Testis (tissue), 2 donors: ENCODE measurements at regions not wholly inside any gene's neighbourhood (a gene's known extent, or its start where the extent isn't known, plus 50 kb on each side); places are given as distances from the start of the nearest gene placed in this dataset.

Experiments
- DNase-seq: peaks from one replicate; pipeline ENCODE4 v3.0.0-alpha.2; 2019
- H3K27ac ChIP-seq, 2 donors: fragments of 200-600 bp; sonication (generic); one replicate each; pipeline ENCODE4 v1.5.1; 2019
- H3K27me3 ChIP-seq: fragments of 200-600 bp; sonication (generic); one replicate; pipeline ENCODE4 v1.5.1; 2019
- H3K36me3 ChIP-seq: fragments of 200-600 bp; sonication (generic); one replicate; pipeline ENCODE4 v1.5.1; 2017; ENCODE audit warnings: low read depth; ENCODE audit errors: missing control alignments
- H3K4me1 ChIP-seq: fragments of 200-600 bp; sonication (generic); one replicate; pipeline ENCODE4 v1.5.1; 2019
- H3K4me3 ChIP-seq, 2 donors: fragments of 200-600 bp; sonication (generic); one replicate each; pipeline ENCODE4 v1.5.1; 2017 to 2019
- H3K9me3 ChIP-seq: fragments of 200-600 bp; sonication (generic); one replicate; pipeline ENCODE4 v1.5.1; 2017
- POLR2A ChIP-seq: fragments of 450-650 bp; IDR thresholded peaks from one replicate; pipeline ENCODE4 v1.6.1; 2017; ENCODE audit warnings: antibody characterized with exemption, mild to moderate bottlenecking, moderate library complexity
- WGBS, 2 donors: methylation state at CpG; one replicate each; pipeline ENCODE4 v1.1.5; 2018; 5-methylcytosine and 5-hydroxymethylcytosine counted together
- intact Hi-C: fragments of 100-400 bp; cut with DNase I; formaldehyde crosslinking; loops from one replicate; pipeline ENCODE4 v1.15.1; 2023; ENCODE audit warnings: low total_unique reads
- TF ChIP-seq, protein P1 (sequence below), 3 experiments: fragments of 450-650 bp in 2 of 3; fragments of 200-600 bp in 1 of 3; sonication (generic) in 1 of 3; IDR thresholded peaks; one replicate each; pipeline ENCODE4 v1.5.1; 2016 to 2019; ENCODE audit warnings: antibody characterized with exemption in 3 of 3, mild to moderate bottlenecking in 2 of 3, moderate library complexity in 1 of 3

DNA sequence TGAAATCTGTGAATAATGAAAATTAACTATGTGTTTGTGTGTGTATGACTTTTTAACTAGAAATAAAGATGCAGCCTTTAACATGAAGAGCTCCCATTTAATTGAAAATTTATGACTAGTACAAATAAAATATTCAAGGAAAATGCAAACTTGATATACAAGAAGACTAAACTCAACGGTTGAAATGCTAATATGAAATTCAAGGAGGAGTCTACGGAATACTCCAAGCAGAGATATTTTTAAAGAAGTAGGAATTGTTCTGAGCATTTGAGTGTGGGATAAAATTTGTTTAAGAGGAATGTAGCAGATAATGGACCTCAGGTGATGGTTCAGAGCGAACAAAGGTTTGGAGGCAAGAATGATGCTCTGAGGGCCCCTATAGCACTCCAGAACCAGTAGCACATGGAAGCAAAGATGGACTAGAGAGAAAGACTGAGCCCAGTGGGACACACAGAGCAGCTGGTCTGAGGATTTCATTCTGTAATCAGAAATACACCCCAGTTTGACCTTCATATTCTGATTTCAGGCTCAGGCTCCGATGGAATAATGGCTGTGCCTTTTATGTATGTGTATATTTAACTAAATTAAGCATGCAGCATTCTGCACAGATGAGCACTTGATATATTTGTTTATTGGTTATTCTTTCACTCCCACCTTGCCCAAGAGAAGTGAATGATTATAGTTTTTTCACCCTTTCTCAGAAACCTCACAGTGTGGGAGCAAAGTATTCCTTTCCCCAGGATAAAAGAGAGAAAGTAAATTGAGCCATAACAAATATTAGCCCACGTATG lies 227.1 kb downstream of the ZPLD1 start:
- no peaks in the 10 kb centered on the region for H3K27me3 ChIP-seq
- H3K9me3 ChIP-seq, result no peaks in the 10 kb centered on the region
- 82 to 87% methylated on average over 5 of the region's 5 CpGs for WGBS, 2 donors
- intact Hi-C loops, result no loop called here
- TF ChIP-seq POLR2A, result no peak
- TF ChIP-seq, protein P1, sequence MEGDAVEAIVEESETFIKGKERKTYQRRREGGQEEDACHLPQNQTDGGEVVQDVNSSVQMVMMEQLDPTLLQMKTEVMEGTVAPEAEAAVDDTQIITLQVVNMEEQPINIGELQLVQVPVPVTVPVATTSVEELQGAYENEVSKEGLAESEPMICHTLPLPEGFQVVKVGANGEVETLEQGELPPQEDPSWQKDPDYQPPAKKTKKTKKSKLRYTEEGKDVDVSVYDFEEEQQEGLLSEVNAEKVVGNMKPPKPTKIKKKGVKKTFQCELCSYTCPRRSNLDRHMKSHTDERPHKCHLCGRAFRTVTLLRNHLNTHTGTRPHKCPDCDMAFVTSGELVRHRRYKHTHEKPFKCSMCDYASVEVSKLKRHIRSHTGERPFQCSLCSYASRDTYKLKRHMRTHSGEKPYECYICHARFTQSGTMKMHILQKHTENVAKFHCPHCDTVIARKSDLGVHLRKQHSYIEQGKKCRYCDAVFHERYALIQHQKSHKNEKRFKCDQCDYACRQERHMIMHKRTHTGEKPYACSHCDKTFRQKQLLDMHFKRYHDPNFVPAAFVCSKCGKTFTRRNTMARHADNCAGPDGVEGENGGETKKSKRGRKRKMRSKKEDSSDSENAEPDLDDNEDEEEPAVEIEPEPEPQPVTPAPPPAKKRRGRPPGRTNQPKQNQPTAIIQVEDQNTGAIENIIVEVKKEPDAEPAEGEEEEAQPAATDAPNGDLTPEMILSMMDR (IDR thresholded peaks at IDR 0.05), result no peak
- no peaks in the 10 kb centered on the region for H3K4me1 ChIP-seq
- no peaks in the 10 kb centered on the region for H3K36me3 ChIP-seq
- DNase-seq, result no peak
- H3K4me3 ChIP-seq, result no peak overlapping the region
- no peak overlapping the region for H3K27ac ChIP-seq

DNA sequence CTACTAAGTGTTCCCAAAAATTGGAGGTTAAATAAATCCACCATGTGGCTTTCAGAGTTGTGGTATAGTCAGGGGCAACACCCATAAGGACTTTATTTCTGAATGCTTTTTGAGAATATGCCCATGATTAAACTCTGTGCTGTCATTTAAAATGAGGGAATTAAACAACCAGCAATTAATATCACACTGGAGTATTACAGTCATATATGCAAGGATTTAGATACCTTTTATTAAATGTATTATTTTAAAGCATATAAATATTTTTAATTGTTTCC lies 227.6 kb downstream of the ZPLD1 start:
- TF ChIP-seq POLR2A, result no peak
- TF ChIP-seq, protein P1 (IDR thresholded peaks at IDR 0.05), result no peak
- H3K4me1 ChIP-seq, result no peaks in the 10 kb centered on the region
- no peaks in the 10 kb centered on the region for H3K9me3 ChIP-seq
- no peak for DNase-seq
- H3K36me3 ChIP-seq, result no peaks in the 10 kb centered on the region
- no peak overlapping the region for H3K27ac ChIP-seq
- no peaks in the 10 kb centered on the region for H3K27me3 ChIP-seq
- no peak overlapping the region for H3K4me3 ChIP-seq
- intact Hi-C loops, result no loop called here

DNA sequence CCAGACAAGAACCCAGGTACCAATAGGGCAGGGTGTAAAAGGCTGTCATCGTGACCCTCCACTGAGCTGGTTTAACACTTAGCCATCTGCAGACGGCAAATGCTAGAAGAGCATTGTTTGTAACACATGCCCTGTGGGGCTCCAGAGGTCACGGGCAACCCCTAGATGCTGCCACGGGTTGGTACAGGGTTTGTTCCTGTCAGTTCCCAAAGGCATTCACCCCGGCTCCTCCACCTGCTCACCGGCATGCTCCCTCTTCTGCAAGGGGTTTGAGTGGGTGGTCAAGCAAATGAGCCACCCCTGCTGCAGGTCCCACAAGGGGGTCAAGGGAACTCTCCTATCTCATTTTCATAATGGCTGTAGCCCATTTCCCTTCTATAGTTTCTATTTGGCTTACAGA lies 229.3 kb downstream of the ZPLD1 start:
- TF ChIP-seq, protein P1 (IDR thresholded peaks at IDR 0.05), result no peak
- TF ChIP-seq POLR2A, result no peak
- no peaks in the 10 kb centered on the region for H3K9me3 ChIP-seq
- intact Hi-C loops, result no loop called here
- H3K4me3 ChIP-seq, result no peak overlapping the region
- H3K27me3 ChIP-seq, result no peaks in the 10 kb centered on the region
- H3K27ac ChIP-seq, result no peak overlapping the region
- no peak for DNase-seq
- no peaks in the 10 kb centered on the region for H3K4me1 ChIP-seq
- H3K36me3 ChIP-seq, result no peaks in the 10 kb centered on the region
- 97 to 100% methylated on average over 6 of the region's 6 CpGs for WGBS, 2 donors

DNA sequence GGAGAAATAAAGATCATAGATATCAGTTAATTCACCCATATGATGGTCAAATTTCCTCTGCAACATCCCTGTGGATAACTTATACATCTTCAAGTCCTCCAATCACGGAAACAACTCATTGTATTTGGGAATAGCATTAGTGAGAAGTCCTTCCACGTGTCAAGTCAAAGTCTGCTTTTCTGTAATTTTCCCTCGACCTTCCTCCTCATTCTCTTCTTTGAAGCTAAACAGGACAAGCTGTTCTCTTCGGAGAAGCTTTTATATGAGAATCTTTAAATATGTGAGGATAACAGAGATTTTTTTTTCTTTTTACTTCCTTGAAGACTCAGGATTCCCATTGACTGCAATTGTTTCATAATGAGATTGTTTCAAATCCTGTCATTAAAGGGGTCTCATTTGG lies 230.4 kb downstream of the ZPLD1 start:
- Histone ChIP-seq H3K9me3 (no peaks in the 10 kb centered on the region), H3K27me3 (no peaks in the 10 kb centered on the region), H3K4me1 (no peaks in the 10 kb centered on the region), H3K36me3 (no peaks in the 10 kb centered on the region), H3K4me3 (no peak overlapping the region), H3K27ac (no peak overlapping the region)
- 54 to 69% methylated on average over 4 of the region's 4 CpGs for whole genome bisulfite sequencing, 2 donors
- no peak for DNase-seq
- TF ChIP-seq POLR2A, result no peak
- TF ChIP-seq, protein P1 (IDR thresholded peaks at IDR 0.05), result no peak
- intact Hi-C loops, result no loop called here

DNA sequence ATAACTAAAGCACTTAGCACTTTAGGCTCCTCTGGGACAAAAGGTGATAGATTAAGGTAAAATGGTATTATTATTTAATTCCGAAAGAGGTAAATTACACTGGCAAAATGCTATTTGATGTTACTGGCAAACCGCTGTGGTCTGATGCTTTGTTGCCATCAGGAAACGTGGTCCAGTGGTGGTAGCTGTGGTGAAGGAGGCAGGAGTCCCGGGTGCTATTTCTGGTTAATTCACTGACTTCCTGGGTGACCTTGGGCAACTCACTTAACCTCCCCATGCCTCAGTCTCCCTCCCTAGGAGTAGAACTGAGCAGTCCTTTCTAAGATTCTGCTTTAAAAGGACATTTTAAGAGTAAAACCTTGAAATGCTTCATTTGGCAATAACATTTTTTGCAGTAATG lies 233.4 kb downstream of the ZPLD1 start:
- DNase-seq, result no peak
- intact Hi-C loops, result no loop called here
- H3K9me3 ChIP-seq, result no peaks in the 10 kb centered on the region
- no peak overlapping the region for H3K4me3 ChIP-seq
- TF ChIP-seq, protein P1 (IDR thresholded peaks at IDR 0.05), result no peak
- TF ChIP-seq POLR2A, result no peak
- no peak overlapping the region for H3K27ac ChIP-seq
- H3K27me3 ChIP-seq, result no peaks in the 10 kb centered on the region
- no peaks in the 10 kb centered on the region for H3K4me1 ChIP-seq
- 77 to 78% methylated on average over 4 of the region's 4 CpGs for WGBS, 2 donors
- no peaks in the 10 kb centered on the region for H3K36me3 ChIP-seq
